Mucosa of stomach (tissue), 1 donor: ENCODE measurements at regions not wholly inside any gene's neighbourhood (a gene's known extent, or its start where the extent isn't known, plus 50 kb on each side); places are given as distances from the start of the nearest gene placed in this dataset.
"Not testable (repeated sequence)": the region's sequence is repeated elsewhere in the genome, so short reads cannot be mapped to it uniquely, and the experiment has no call there.

ENCODE experiments used
- H3K27me3 ChIP-seq: one replicate; pipeline ENCODE4 v1.7.0; 2013; ENCODE audit warnings: mild to moderate bottlenecking, low read length; ENCODE audit not compliant: control insufficient read depth, insufficient read depth
- H3K36me3 ChIP-seq: one replicate; pipeline ENCODE4 v1.7.0; 2013; ENCODE audit warnings: low read length; ENCODE audit not compliant: control insufficient read depth, insufficient read depth
- H3K4me1 ChIP-seq: one replicate; pipeline ENCODE4 v1.7.0; 2013; ENCODE audit warnings: mild to moderate bottlenecking, low read length; ENCODE audit not compliant: control insufficient read depth, insufficient read depth
- H3K4me3 ChIP-seq: one replicate; pipeline ENCODE4 v1.7.0; 2013; ENCODE audit warnings: low read length
- H3K9ac ChIP-seq: one replicate; pipeline ENCODE4 v1.7.0; 2013; ENCODE audit warnings: mild to moderate bottlenecking, low read length, moderate library complexity
- H3K9me3 ChIP-seq: one replicate; pipeline ENCODE4 v1.7.0; 2013; ENCODE audit warnings: mild to moderate bottlenecking, low read length, moderate library complexity; ENCODE audit not compliant: control insufficient read depth
- donor health status: Pancreatic carcinoma.

DNA sequence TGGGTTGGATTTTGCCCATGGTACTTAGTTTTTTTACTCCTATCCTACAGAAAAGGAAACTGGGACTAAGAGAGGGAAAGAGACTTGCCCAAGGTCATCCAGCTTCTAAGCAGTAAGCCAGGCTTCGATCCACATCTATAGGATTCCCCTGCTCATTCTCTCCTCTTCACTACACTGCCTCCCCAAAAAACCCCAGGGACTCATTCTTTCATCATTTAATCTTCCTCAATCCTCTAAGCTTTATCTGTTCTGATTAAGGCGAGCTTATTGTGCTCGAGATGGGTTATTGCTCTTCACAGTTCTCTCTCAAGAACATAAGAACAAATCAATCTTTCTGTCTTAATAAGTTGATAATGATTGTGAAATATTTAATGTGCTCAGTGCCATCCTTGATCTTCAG is 511.1 kb upstream of the BRINP1 start:
- Histone ChIP-seq H3K4me3 (no peak overlapping the region), H3K36me3 (no peaks in the 10 kb centered on the region), H3K4me1 (no peaks in the 10 kb centered on the region), H3K27me3 (no peaks in the 10 kb centered on the region), H3K9me3 (no peaks in the 10 kb centered on the region), H3K9ac (no peak overlapping the region)

DNA sequence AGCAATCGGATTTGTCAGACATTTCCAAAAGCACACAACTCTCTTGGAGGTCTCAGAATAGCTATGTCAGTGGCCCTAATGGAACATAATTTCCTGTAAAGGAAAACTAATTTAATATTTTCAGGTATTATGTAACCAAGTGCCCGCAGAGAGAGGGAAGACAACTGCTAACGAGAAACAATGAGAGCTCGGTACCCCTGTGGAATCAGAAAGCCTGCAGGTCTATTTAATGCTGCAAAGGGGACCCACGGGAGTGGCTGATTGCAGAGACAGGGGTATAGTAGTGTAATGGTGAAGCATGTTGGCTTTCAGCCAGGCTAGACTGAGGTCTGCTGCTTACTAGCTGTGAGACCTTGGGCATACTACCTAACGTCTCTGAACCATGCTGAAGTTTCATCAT is 508.1 kb upstream of the BRINP1 start:
- no peaks in the 10 kb centered on the region for H3K36me3 ChIP-seq
- H3K9ac ChIP-seq = no peak overlapping the region
- H3K4me3 ChIP-seq = no peak overlapping the region
- H3K9me3 ChIP-seq = no peaks in the 10 kb centered on the region
- H3K4me1 ChIP-seq = no peaks in the 10 kb centered on the region
- no peaks in the 10 kb centered on the region for H3K27me3 ChIP-seq

DNA sequence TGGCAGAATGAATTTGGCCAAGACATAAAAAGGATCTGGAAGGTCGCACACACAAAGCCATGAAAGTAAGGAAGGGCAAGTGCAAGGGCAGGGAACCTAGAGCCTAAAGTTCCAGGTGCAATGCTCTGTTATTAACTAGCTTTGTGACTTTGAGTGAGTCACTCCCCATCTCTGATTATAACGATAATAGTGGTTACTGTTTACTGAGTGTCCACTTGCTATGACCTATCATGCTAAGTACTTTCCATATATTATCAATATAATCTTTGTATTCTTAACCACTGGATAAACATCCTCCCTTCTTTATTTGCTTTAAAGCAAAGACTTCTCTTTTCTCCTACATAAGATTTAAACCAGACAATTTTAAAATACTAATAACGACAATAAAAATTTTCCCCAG is 504.6 kb upstream of the BRINP1 start:
- Histone ChIP-seq H3K9ac (no peak overlapping the region), H3K36me3 (no peaks in the 10 kb centered on the region), H3K4me1 (no peaks in the 10 kb centered on the region), H3K27me3 (no peaks in the 10 kb centered on the region), H3K9me3 (no peaks in the 10 kb centered on the region), H3K4me3 (no peak overlapping the region)

DNA sequence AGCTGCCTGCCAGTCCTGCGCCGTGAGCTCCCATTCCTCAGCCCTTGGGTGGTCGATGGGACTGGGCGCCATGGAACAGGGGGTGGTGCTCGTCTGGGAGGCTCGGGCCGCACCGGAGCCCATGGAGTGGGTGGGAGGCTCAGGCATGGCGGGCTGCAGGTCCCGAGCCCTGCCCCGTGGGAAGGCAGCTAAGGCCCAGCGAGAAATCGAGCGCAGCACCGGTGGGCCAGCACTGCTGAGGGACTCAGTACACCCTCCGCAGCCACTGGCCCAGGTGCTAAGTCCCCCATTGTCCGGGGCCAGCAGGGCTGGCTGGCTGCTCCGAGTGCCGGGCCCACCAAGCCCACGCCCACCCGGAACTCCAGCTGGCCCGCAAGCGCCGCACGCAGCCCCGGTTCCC is 501.0 kb upstream of the BRINP1 start:
- H3K9me3 ChIP-seq, H3K4me1 ChIP-seq, H3K4me3 ChIP-seq, H3K36me3 ChIP-seq, H3K9ac ChIP-seq, H3K27me3 ChIP-seq: not testable (repeated sequence)

DNA sequence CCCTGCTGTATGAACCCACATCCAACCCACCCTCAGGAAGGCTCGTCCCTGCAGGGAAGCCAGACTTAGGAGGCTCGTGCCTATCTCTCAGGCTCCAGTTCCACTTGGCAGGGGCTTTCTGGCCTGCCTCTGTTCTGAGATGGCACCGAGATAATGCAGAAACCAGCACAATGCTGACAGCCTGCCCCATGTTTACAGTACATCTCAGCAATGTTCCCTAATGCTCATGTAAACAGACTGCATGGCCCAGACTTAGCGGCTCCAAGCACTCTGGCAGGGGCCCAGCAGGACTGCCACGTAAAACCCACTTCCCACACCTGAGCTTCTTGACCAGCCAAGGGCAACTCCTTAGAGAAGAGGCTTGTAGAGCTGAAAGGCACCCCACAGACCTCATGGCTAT is 499.5 kb upstream of the BRINP1 start:
- Histone ChIP-seq H3K9ac (no peak overlapping the region), H3K27me3 (no peaks in the 10 kb centered on the region), H3K4me3 (no peak overlapping the region), H3K4me1 (no peaks in the 10 kb centered on the region), H3K36me3 (no peaks in the 10 kb centered on the region), H3K9me3 (no peaks in the 10 kb centered on the region)

DNA sequence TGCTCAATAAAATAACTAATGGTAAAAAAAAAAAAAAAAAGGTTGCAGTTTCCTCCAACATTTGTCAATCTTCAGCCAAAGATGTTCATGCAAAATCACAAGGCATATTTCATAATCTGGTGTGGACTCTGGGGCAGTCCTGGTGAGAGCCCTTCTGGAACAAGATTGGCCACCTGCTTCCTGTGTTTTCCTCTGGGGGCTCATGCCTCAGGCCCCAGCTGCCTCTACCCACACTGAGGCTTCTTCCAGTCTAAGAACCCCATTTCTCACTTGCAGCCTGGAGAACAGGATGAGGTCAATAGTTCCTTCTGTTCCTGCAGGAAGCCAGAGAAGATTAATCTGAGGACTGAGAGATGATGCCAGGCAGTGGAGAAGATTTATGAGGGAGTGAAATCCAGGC is 492.6 kb upstream of the BRINP1 start:
- H3K9ac ChIP-seq = no peak overlapping the region
- no peaks in the 10 kb centered on the region for H3K4me1 ChIP-seq
- no peaks in the 10 kb centered on the region for H3K36me3 ChIP-seq
- no peaks in the 10 kb centered on the region for H3K9me3 ChIP-seq
- no peaks in the 10 kb centered on the region for H3K27me3 ChIP-seq
- H3K4me3 ChIP-seq = no peak overlapping the region

DNA sequence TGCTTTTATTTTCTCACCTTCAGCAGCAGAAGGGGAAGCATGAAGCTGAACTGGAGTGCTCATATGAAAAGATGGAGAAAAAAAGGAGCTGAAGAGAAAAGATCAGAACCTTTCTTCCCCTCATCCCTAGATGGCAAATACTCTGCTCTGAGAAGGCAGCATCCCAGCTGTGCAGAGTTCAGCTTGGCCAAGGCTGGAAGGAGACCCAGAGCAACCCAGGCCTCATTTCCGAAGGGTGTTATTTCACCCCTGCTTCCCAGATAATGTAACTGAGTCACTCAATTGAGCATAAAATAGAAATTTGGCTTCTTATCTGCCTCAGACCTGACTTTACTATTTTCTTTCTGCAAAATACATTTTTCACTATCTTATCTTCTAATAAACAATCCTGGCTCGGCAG is 489.9 kb upstream of the BRINP1 start:
- H3K4me3 ChIP-seq = no peak overlapping the region
- H3K9me3 ChIP-seq = no peaks in the 10 kb centered on the region

DNA sequence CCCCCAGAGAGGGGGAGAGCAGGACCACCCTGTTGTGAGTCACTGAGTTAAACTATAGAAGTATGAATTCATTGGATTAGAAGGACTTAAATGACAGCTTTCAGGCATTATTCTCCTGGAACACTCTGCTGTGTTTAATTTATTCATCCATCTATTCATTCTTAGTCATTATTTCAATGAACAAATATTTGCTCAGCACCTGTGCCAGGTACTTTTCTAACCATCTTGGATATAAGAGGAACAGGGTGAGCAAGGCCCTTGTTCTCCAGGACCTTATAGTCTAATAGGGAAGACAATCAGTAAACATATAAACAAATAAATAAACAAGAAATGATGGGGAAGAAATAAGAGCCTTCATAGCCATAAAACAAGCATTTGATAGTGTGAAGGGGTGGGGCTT is 483.9 kb upstream of the BRINP1 start:
- Histone ChIP-seq H3K9ac (no peak overlapping the region), H3K9me3 (no peaks in the 10 kb centered on the region), H3K4me1 (no peaks in the 10 kb centered on the region), H3K27me3 (no peaks in the 10 kb centered on the region), H3K4me3 (no peak overlapping the region), H3K36me3 (no peaks in the 10 kb centered on the region)

More for the DNA sequence above, 489.9 kb upstream of the BRINP1 start:
- H3K4me1 ChIP-seq = no peaks in the 10 kb centered on the region
- H3K9ac ChIP-seq = no peak overlapping the region
- H3K36me3 ChIP-seq = no peaks in the 10 kb centered on the region
- no peaks in the 10 kb centered on the region for H3K27me3 ChIP-seq

DNA sequence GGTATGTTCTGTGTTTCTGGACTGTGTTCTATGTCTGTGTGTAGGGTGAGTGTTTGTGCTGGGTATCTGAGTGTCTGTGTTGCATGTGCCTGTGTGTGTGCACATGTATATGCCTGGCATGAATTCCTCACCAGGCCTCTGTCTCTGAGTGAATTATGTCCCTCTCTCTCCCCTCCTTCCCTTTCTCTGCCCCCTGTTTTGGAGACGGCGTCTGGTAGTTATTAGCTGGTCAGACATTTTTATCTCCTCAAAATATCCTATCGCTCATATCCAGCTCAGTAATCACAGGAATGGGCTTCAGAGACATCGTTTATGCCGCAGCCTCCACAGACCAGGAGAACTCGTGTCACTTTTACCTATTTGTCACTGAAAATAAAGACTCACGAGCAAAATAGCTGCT is 483.2 kb upstream of the BRINP1 start:
- Histone ChIP-seq H3K4me1 (no peaks in the 10 kb centered on the region), H3K9ac (no peak overlapping the region), H3K4me3 (no peak overlapping the region), H3K9me3 (no peaks in the 10 kb centered on the region), H3K27me3 (no peaks in the 10 kb centered on the region), H3K36me3 (no peaks in the 10 kb centered on the region)

DNA sequence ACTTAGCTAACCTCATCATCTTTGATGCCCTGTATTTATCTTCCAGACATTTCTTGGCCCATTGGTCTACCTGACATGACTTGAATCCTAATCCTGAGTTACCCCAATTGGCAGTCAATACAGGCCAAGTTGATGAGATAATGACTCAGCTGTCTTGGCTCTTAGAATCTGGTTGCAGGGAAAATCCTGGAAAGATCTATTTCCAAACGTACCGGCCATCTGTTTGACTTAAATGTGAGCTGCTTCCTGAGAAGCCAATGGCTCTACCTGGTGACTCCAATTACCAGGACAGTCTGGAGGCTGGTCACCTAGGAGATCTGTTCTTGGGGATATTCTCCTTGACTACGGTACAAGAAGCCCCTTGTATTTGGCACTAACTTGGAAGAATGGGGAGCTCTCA is 475.2 kb upstream of the BRINP1 start:
- H3K36me3 ChIP-seq = no peaks in the 10 kb centered on the region
- no peak overlapping the region for H3K4me3 ChIP-seq
- no peaks in the 10 kb centered on the region for H3K4me1 ChIP-seq
- no peak overlapping the region for H3K9ac ChIP-seq
- H3K27me3 ChIP-seq = no peaks in the 10 kb centered on the region
- H3K9me3 ChIP-seq = no peaks in the 10 kb centered on the region

DNA sequence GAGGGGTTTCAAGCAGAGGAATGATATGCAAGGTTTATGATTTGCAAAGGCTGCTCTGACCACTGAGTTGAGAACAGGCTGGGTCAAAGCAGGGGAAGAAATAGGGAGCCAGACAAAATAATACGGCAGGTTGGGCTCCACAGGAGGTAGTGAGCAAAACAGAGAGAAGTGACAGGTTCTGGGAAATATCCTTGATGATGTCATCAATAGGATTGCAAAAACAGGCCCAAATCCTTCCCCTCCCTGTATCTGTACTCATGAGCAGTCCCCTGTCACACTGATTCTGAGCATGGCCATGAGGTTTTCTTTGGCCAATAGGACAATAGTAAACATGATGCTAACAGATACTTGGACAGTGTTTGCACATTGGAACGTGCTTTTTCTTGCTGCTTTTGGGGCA is 471.8 kb upstream of the BRINP1 start:
- no peak overlapping the region for H3K4me3 ChIP-seq
- H3K9me3 ChIP-seq = no peaks in the 10 kb centered on the region
- H3K36me3 ChIP-seq = no peaks in the 10 kb centered on the region
- H3K4me1 ChIP-seq = no peaks in the 10 kb centered on the region
- no peaks in the 10 kb centered on the region for H3K27me3 ChIP-seq
- H3K9ac ChIP-seq = no peak overlapping the region

DNA sequence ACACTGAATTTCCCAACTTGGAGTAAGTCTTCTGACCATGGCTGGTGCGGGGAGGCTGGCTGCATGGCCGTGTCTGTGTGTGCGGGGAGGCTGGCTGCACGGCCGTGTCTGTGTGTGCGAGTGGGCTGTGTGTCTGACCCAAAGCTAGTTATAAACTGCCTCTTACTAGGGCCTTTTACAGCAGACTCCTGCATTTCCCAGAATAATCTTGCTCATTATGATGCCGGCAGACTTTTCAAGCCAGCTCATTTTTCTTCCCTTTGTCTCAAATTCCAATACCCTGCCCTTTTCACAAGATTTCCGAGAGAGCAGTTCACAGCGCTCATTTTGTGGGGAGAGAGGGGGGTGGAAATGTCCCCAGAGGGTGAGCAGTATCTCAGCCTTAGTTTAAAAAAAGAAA is 470.7 kb upstream of the BRINP1 start:
- Histone ChIP-seq H3K9ac (no peak overlapping the region), H3K9me3 (no peaks in the 10 kb centered on the region), H3K4me1 (no peaks in the 10 kb centered on the region), H3K27me3 (no peaks in the 10 kb centered on the region), H3K4me3 (no peak overlapping the region), H3K36me3 (no peaks in the 10 kb centered on the region)

DNA sequence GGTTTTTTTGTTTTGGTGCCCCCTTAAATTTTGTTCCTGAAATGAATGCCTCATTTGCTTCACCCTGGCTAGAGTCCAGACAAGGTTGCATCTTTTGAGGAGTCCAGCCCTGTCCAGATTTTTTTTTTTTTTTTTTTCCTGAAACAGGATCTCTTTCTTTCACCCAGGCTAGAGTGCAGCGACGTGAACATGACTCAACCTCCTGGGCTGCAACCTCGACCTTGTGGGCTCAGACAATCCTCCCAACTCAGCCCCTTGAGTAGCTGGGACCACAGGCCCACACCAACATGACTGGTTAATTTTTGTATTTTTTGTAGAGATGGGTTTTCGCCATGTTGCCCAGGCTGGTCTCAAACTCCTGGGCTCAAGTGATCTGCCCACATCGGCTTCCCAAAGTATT is 469.0 kb upstream of the BRINP1 start:
- Histone ChIP-seq H3K4me3 (no peak overlapping the region), H3K9ac (no peak overlapping the region), H3K27me3 (no peaks in the 10 kb centered on the region), H3K4me1 (no peaks in the 10 kb centered on the region), H3K36me3 (no peaks in the 10 kb centered on the region), H3K9me3 (no peaks in the 10 kb centered on the region)
